ENCODE measurements at regions not wholly inside any gene's neighbourhood (a gene's known extent, or its start where the extent isn't known, plus 50 kb on each side); places are given as distances from the start of the nearest gene placed in this dataset.

DNA sequence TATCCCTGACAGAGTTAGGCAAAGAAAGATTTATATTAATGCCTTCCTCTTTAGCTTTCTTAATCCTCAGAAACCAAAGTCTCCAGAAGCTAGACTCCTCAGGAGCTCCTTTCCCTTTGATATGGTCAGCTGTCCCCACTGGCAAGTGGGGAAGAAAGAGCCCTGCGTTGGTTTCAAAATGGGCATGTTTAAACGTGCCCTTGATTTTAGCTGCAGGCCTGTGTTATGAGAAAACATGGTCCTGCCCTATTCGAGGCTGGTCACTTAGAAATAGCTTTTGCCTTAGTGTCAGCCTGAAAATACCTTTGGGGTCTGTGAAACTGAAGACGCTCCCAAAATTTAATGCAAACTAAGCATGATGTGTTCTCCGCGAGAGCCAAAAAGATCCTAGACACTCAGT, 135.5 kb upstream of the RARB start:
- Histone ChIP-seq H3K4me3 (ENCODE audit: low read length) (no peak overlapping the region), H3K36me3 (ENCODE audit: insufficient read depth, low read length) (no peaks in the 10 kb centered on the region), H3F3A (ENCODE audit: insufficient read depth, low read length, poor library complexity, severe bottlenecking) (no peaks in the 10 kb centered on the region), H3K27ac (ENCODE audit: low read length) (no peak overlapping the region), H3K27me3 (ENCODE audit: insufficient read depth, low read depth, low read length) (no peaks in the 10 kb centered on the region), H3K9me3 (ENCODE audit: low read length) (no peaks in the 10 kb centered on the region), H3K4me2 (ENCODE audit: low read length) (no peak overlapping the region), H4K20me1 (ENCODE audit: insufficient read depth) (no peaks in the 10 kb centered on the region), H3K9ac (ENCODE audit: low read length) (no peak overlapping the region), H2AFZ (ENCODE audit: low read depth, low read length) (no peak overlapping the region), H3K79me2 (replicated peaks; ENCODE audit: insufficient read depth, low read length) (no peaks in the 10 kb centered on the region), H3K9me2 (ENCODE audit: insufficient read depth, low read length) (no peaks in the 10 kb centered on the region)
- TF ChIP-seq SMC3 (conservative IDR thresholded peaks at IDR 0.05; ENCODE audit: poor library complexity): no peak
- TF ChIP-seq EP300 (conservative IDR thresholded peaks at IDR 0.05; ENCODE audit: poor library complexity, severe bottlenecking): no peak
- TF ChIP-seq, protein P1, sequence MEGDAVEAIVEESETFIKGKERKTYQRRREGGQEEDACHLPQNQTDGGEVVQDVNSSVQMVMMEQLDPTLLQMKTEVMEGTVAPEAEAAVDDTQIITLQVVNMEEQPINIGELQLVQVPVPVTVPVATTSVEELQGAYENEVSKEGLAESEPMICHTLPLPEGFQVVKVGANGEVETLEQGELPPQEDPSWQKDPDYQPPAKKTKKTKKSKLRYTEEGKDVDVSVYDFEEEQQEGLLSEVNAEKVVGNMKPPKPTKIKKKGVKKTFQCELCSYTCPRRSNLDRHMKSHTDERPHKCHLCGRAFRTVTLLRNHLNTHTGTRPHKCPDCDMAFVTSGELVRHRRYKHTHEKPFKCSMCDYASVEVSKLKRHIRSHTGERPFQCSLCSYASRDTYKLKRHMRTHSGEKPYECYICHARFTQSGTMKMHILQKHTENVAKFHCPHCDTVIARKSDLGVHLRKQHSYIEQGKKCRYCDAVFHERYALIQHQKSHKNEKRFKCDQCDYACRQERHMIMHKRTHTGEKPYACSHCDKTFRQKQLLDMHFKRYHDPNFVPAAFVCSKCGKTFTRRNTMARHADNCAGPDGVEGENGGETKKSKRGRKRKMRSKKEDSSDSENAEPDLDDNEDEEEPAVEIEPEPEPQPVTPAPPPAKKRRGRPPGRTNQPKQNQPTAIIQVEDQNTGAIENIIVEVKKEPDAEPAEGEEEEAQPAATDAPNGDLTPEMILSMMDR (IDR thresholded peaks at IDR 0.05; ENCODE audit: poor library complexity, severe bottlenecking): no peak
- TF ChIP-seq MXI1 (conservative IDR thresholded peaks at IDR 0.05; ENCODE audit: poor library complexity, severe bottlenecking): no peak
- no peak for TF ChIP-seq EZH2 (IDR thresholded peaks at IDR 0.05; ENCODE audit: borderline replicate concordance, insufficient read depth, low read length, poor library complexity, severe bottlenecking)
- TF ChIP-seq POLR2AphosphoS5 (IDR thresholded peaks at IDR 0.05): no peak
- no peak for TF ChIP-seq TAF1 (IDR thresholded peaks at IDR 0.05; ENCODE audit: low read depth)
- TF ChIP-seq RAD21 (conservative IDR thresholded peaks at IDR 0.05): no peak

- no peak for TF ChIP-seq EZH2 (IDR thresholded peaks at IDR 0.05; ENCODE audit: borderline replicate concordance, insufficient read depth, low read length, poor library complexity, severe bottlenecking)
- no peak for TF ChIP-seq REST (IDR thresholded peaks at IDR 0.05; ENCODE audit: borderline replicate concordance)
- no peak for TF ChIP-seq SMC3 (conservative IDR thresholded peaks at IDR 0.05; ENCODE audit: poor library complexity)
- TF ChIP-seq POLR2AphosphoS5 (IDR thresholded peaks at IDR 0.05): no peak
Measured at GRCh38 chr3:25293736-25294135, 134.3 kb upstream of the RARB start.

More at GRCh38 chr3:25293736-25294135, 134.3 kb upstream of the RARB start:
- H3K36me3 ChIP-seq (ENCODE audit: insufficient read depth, low read length): no peaks in the 10 kb centered on the region
- H2AFZ ChIP-seq (ENCODE audit: low read depth, low read length): no peak overlapping the region
- H3F3A ChIP-seq (ENCODE audit: insufficient read depth, low read length, poor library complexity, severe bottlenecking): no peaks in the 10 kb centered on the region
- no peaks in the 10 kb centered on the region for H3K79me2 ChIP-seq (replicated peaks; ENCODE audit: insufficient read depth, low read length)
- no peaks in the 10 kb centered on the region for H3K27me3 ChIP-seq (ENCODE audit: insufficient read depth, low read depth, low read length)
- no peak overlapping the region for H3K27ac ChIP-seq (ENCODE audit: low read length)
- H3K9me3 ChIP-seq (ENCODE audit: low read length): no peaks in the 10 kb centered on the region
- H4K20me1 ChIP-seq (ENCODE audit: insufficient read depth): no peaks in the 10 kb centered on the region
- no peak overlapping the region for H3K9ac ChIP-seq (ENCODE audit: low read length)
- no peak overlapping the region for H3K4me3 ChIP-seq (ENCODE audit: low read length)
- H3K9me2 ChIP-seq (ENCODE audit: insufficient read depth, low read length): no peaks in the 10 kb centered on the region
- H3K4me2 ChIP-seq (ENCODE audit: low read length): no peak overlapping the region
